ENCODE measurements at regions not wholly inside any gene's neighbourhood (a gene's known extent, or its start where the extent isn't known, plus 50 kb on each side); places are given as distances from the start of the nearest gene placed in this dataset.

DNA sequence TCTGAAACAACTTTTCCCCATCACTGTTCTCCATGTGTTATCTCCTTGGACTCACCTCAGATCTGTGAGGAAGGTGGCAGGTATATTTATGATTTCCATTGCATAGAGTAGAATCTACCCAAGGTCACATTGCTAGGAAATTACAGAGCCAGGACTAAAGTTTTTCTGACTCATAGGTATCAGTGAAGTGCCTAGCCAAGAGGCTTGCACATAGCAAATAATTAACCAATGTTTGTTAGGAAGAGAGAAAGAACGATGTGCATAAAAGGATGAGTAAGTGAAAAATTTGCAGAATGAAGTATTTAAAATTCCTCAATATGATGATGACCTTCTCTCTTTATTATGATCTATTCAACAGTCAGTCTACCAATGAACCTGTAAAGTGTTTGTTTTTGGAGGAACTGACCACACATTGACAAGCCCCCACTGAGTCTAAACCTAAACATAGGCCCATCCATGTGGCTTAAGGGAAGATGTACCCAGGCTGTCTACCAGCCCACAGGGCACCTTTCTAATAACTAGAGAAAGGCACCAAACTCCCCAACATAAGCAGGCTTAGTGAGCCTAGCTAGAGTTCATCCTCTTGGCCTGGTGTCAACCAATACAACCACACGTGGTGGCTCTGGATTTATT is 252.9 kb upstream of the ZMIZ1 start:
- FAIRE-seq: no peak

GRCh38 chr10:78817361-78817760 is 251.4 kb upstream of the ZMIZ1 start:
- no peak for DNase-seq (ENCODE audit: extremely low spot score, insufficient read length, low read depth)
- FAIRE-seq: no peak

More for the DNA sequence above, 252.9 kb upstream of the ZMIZ1 start:
- DNase-seq (ENCODE audit: extremely low spot score, insufficient read length, low read depth): no peak

DNA sequence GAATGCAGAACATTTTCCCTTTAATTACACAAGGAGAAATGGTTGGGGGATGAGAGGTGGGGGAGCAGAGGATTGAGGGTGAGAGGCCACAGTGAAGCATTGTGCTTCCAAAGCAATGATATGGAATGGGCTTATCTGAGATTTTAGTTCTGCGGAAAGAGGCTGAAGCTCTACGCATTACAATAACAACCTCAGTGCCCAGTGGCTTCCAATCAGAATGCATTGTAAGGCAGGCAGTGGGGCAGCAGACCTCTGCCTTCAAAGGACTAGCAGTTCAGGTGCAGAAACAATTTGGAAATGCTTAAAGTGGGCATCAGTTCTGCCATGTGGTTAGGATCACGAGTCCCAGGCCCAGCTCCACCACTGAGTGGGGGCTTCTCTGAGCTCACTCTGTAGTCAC is 251.0 kb upstream of the ZMIZ1 start:
- DNase-seq (ENCODE audit: extremely low spot score, insufficient read length, low read depth) (no peak), FAIRE-seq (no peak)

DNA sequence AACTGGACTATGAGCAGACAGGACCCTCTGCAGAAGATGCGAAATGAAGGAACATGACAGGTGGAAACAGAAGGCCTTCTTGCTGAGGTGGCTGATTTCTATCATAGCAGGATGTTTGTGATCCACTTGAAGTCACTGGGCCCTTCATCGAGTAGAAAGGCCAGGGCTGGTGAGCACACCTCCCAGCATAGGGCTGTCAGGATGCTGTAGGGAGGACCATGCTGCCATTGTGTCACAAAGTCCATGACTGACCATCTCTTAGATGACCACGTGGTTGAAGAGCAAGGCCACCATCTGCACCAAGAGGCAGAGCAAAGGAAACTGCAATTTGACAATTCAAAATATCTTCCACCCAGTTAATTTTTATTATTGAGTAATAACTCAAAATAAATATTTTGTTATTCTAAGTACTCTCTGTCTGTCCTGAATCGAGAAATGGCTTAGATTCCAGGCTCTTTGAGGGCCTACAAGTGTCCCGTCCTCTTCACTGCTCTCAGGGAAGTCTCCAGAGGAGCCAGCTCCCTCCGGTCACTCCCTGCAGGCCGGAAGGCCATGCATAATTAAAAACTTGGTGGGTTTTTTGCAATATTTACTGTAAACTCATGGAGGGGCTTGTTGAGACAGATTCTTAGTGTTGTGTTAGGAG is 249.3 kb upstream of the ZMIZ1 start:
- no peak for FAIRE-seq
- DNase-seq (ENCODE audit: extremely low spot score, insufficient read length, low read depth): no peak

- FAIRE-seq (no peak), DNase-seq (ENCODE audit: extremely low spot score, insufficient read length, low read depth) (no peak)
Measured at GRCh38 chr10:78820007-78820362, 248.8 kb upstream of the ZMIZ1 start.

DNA sequence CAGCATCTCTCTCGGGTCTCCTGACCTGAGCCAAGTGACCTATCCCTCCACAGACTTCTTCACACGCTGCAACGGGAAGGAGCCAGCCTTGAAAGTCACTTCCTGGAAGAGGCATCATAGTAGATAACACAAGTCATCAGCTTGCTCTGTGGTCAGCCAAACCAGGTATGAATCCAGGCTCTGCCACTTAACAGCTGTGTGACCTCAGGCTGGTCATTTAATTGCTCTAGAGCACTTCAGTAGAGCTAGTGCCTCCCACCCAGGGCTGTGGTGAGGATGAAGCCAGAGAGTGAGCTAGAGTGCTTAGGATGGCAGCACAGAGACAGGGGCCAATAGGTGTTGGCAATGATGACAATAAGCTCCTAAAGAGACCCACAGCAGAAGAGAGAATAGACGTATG is 247.7 kb upstream of the ZMIZ1 start:
- DNase-seq (ENCODE audit: extremely low spot score, insufficient read length, low read depth) (no peak), FAIRE-seq (no peak)

GRCh38 chr10:78828647-78829539 is 239.9 kb upstream of the ZMIZ1 start:
- no peak for DNase-seq (ENCODE audit: extremely low spot score, insufficient read length, low read depth)
- no peak for FAIRE-seq

DNA sequence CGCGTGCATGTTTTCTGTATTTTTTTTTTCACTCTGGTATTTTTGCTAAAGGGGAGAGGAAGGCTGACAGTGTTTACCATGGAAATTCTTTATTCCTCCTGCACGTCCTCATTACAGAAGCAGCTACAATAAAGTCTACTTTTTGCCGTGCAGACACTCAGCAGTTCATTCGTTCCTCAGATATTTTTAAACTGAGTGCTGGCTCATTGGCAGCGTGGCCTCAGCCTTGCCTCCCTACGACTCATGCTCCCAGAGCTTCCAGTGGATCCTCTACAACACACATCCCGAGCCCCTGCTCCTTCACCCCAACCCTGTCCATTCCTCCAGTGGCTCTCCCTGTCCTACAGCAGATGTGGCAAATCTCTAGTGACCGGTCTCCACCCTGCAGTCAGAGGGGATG is 239.2 kb upstream of the ZMIZ1 start:
- FAIRE-seq (no peak), DNase-seq (ENCODE audit: extremely low spot score, insufficient read length, low read depth) (no peak)

GRCh38 chr10:78830062-78830975 is 238.4 kb upstream of the ZMIZ1 start:
- FAIRE-seq (no peak), DNase-seq (ENCODE audit: extremely low spot score, insufficient read length, low read depth) (no peak)

GRCh38 chr10:78830976-78831375 is 237.8 kb upstream of the ZMIZ1 start:
- DNase-seq (ENCODE audit: extremely low spot score, insufficient read length, low read depth) (no peak), FAIRE-seq (no peak)

DNA sequence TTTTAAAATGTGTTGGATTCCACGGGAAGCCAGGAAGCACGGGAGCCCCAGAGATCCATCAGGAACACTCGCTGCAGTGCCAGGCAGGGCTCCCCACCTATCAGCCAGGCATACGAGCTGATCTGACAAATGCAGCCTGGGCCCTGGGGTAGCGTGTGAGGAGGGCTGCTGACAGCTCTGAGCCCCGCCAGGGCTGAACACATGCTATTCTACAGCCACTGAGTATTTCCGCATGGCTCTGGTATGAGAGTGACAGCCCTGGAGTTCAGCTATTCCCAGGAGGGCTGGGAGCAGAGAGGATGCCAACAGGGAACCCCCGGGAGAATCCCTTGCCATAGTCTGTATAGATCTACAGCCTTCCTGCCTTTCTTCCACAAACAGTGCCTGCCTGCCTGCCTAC is 237.3 kb upstream of the ZMIZ1 start:
- no peak for DNase-seq (ENCODE audit: extremely low spot score, insufficient read length, low read depth)
- no peak for FAIRE-seq

DNA sequence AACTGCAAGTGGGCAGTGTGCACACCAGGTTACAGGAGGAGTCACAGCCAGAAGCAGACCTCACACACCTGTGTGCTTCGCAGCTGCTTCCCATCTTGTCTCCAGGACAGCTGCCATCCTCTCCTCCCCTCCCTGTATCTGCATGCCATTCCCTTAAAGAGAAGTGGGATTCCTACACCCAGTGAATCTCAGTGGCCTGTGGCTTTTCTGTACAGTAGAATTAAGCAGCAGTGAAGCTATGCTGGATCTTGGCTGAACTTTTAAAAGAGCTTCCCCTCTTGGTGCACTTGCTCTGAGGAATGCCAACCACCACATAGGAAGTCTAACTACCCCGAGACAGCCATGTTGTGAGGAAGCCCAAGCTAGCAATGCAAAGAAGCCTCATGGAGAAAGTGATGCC is 236.5 kb upstream of the ZMIZ1 start:
- no peak for DNase-seq (ENCODE audit: extremely low spot score, insufficient read length, low read depth)
- FAIRE-seq: no peak

- FAIRE-seq (no peak), DNase-seq (ENCODE audit: extremely low spot score, insufficient read length, low read depth) (no peak)
Measured at GRCh38 chr10:78838141-78838657, 230.6 kb upstream of the ZMIZ1 start.

- FAIRE-seq: no peak
- no peak for DNase-seq (ENCODE audit: extremely low spot score, insufficient read length, low read depth)
Measured at GRCh38 chr10:78843495-78843894, 225.3 kb upstream of the ZMIZ1 start.

GRCh38 chr10:78844960-78845607 is 223.7 kb upstream of the ZMIZ1 start:
- no peak for FAIRE-seq
- DNase-seq (ENCODE audit: extremely low spot score, insufficient read length, low read depth): no peak

GRCh38 chr10:78846071-78846470 is 222.7 kb upstream of the ZMIZ1 start:
- DNase-seq (ENCODE audit: extremely low spot score, insufficient read length, low read depth): no peak
- no peak for FAIRE-seq

DNA sequence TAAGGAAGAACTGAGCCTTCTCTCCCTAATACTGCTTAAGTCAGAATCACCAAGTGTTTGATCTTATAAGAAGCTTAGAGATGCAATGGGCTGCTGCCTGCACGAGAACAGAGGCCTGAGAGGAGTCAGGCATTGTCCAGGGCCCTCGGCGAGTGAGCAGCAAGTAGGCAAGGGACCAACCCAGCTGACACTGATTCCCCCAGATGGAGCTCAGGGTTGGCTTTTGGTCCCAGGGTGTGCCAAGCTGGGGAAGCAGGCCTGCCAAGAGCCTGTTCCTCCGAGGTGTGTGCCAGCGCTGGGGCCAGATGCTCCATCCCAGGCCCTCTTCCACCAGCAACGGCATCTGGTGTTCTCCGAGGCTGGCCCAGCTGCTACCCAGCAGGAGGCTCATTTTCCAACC is 222.0 kb upstream of the ZMIZ1 start:
- FAIRE-seq (no peak), DNase-seq (ENCODE audit: extremely low spot score, insufficient read length, low read depth) (no peak)

- no peak for DNase-seq (ENCODE audit: extremely low spot score, insufficient read length, low read depth)
- FAIRE-seq: no peak
Measured at GRCh38 chr10:78847485-78847884, 221.3 kb upstream of the ZMIZ1 start.

DNA sequence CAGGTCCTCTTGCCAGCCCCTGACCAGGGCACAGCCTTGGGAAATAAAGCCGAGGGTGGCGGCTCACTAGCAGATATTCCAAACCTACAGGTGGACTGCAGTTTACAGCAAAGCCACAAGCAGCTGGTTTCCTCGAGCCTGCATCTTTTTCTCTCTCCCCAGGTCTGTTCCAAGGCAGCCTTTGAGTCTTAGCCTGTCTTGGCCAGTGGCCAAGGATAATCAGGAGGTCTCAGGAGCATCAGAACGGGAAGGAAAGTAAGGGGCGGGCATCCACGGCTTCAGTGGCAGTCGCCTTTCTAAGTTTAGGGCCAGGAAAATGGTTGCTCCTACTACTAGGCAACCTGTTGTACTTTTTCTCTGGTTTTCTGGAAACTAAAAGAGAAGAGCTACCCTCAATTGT is 219.7 kb upstream of the ZMIZ1 start:
- DNase-seq (ENCODE audit: extremely low spot score, insufficient read length, low read depth): no peak

DNA sequence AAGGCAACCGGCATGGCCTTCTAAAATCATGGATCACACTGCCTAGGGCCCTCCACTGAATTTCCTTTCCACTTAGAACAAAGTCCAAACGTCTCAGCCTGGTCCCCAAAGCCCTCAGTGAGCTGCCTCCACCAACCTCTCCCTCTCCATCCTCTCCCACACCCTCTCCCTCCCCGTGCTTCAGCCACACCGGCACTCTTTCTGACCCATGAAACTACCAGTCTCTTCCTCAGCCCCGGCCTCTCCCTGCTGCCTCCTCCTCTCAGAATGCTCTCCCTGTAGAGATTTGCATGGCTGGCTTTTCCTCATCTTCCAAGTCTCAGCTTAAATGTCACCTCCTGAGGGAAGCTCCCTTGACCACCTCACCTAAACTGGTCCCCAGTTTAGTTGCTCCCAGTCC is 219.0 kb upstream of the ZMIZ1 start:
- no peak for FAIRE-seq
- no peak for DNase-seq (ENCODE audit: extremely low spot score, insufficient read length, low read depth)

More for the DNA sequence above, 219.7 kb upstream of the ZMIZ1 start:
- FAIRE-seq: no peak

All from GM18507 (cell line).